GM23248 (cell line): ENCODE measurements at regions not wholly inside any gene's neighbourhood (a gene's known extent, or its start where the extent isn't known, plus 50 kb on each side); places are given as distances from the start of the nearest gene placed in this dataset.
"Not testable (repeated sequence)": the region's sequence is repeated elsewhere in the genome, so short reads cannot be mapped to it uniquely, and the experiment has no call there.

Experiments used
- DNase-seq: peaks from one replicate; pipeline ENCODE4 v3.0.0-alpha.2; 2015
- H2AFZ ChIP-seq: fragments of 200-600 bp; sonication (generic); 2 replicates; pipeline ENCODE4 v1.6.1; 2016; ENCODE audit warnings: antibody characterized with exemption
- H3F3A ChIP-seq: fragments of 200-600 bp; sonication (generic); 2 replicates; pipeline ENCODE4 v1.6.1; 2016; ENCODE audit warnings: mild to moderate bottlenecking, antibody characterized with exemption, mixed run types; ENCODE audit not compliant: insufficient read depth
- H3K27ac ChIP-seq: fragments of 200-600 bp; sonication (generic); 2 replicates; pipeline ENCODE4 v1.5.1; 2016; ENCODE audit warnings: mild to moderate bottlenecking
- H3K27me3 ChIP-seq: fragments of 200-600 bp; sonication (generic); replicated peaks from 2 replicates; pipeline ENCODE4 v1.6.1; 2016; ENCODE audit warnings: mild to moderate bottlenecking; ENCODE audit not compliant: insufficient read depth
- H3K36me3 ChIP-seq: fragments of 200-600 bp; sonication (generic); 2 replicates; pipeline ENCODE4 v1.6.1; 2016; ENCODE audit warnings: low read depth, mild to moderate bottlenecking
- H3K4me1 ChIP-seq: fragments of 200-600 bp; sonication (generic); 2 replicates; pipeline ENCODE4 v1.6.1; 2016; ENCODE audit warnings: mild to moderate bottlenecking; ENCODE audit not compliant: insufficient read depth
- H3K4me2 ChIP-seq: fragments of 200-600 bp; sonication (generic); one replicate; pipeline ENCODE4 v1.6.1; 2016; ENCODE audit warnings: mild to moderate bottlenecking; ENCODE audit not compliant: unreplicated experiment
- H3K4me3 ChIP-seq: fragments of 200-600 bp; sonication (generic); 2 replicates; pipeline ENCODE4 v1.5.1; 2016; ENCODE audit warnings: mild to moderate bottlenecking
- H3K79me2 ChIP-seq: fragments of 200-600 bp; sonication (generic); 2 replicates; pipeline ENCODE4 v1.6.1; 2016; ENCODE audit warnings: mild to moderate bottlenecking; ENCODE audit not compliant: insufficient read depth
- H3K9ac ChIP-seq: fragments of 200-600 bp; sonication (generic); 2 replicates; pipeline ENCODE4 v1.6.1; 2016; ENCODE audit warnings: mild to moderate bottlenecking
- H3K9me2 ChIP-seq: fragments of 200-600 bp; sonication (generic); 2 replicates; pipeline ENCODE4 v1.6.1; 2016; ENCODE audit warnings: mixed run types, mild to moderate bottlenecking, moderate library complexity; ENCODE audit not compliant: insufficient read depth
- H3K9me3 ChIP-seq: fragments of 200-600 bp; sonication (generic); one replicate; pipeline ENCODE4 v1.6.1; 2017; ENCODE audit warnings: low read depth
- H4K20me1 ChIP-seq: fragments of 200-600 bp; sonication (generic); 2 replicates; pipeline ENCODE4 v1.6.0; 2016; ENCODE audit not compliant: insufficient read depth
- EZH2 ChIP-seq: fragments of 200-600 bp; sonication (generic); IDR thresholded peaks from 2 replicates; pipeline ENCODE4 v1.6.1; 2018; ENCODE audit warnings: antibody characterized with exemption, mild to moderate bottlenecking; ENCODE audit not compliant: insufficient read depth, poor library complexity, severe bottlenecking
- EZH2phosphoT487 ChIP-seq: fragments of 200-600 bp; sonication (generic); IDR thresholded peaks from 2 replicates; pipeline ENCODE4 v1.6.1; 2018; ENCODE audit warnings: antibody characterized with exemption, moderate library complexity, mild to moderate bottlenecking, low read depth; ENCODE audit not compliant: insufficient read depth
- WGBS, 2 experiments: methylation state at CpG; one replicate each; pipeline ENCODE4 v1.1.6; 2015 to 2017; ENCODE audit warnings: low lambda C conversion rate in 2 of 2, low coverage in 1 of 2; ENCODE audit errors: missing lambda C conversion rate in 2 of 2; 5-methylcytosine and 5-hydroxymethylcytosine counted together
- in situ Hi-C: fragments of 300-500 bp; cut with MboI; formaldehyde crosslinking; loops from 2 replicates; pipeline ENCODE4 v1.15.0; 2020

GRCh38 chr19:29887442-29887855, 54.6 kb upstream of the URI1 start:
- Histone ChIP-seq H3K9ac (no peak overlapping the region), H3K79me2 (no peaks in the 10 kb centered on the region), H4K20me1 (no peaks in the 10 kb centered on the region), H3K9me3 (no peaks in the 10 kb centered on the region), H3K27ac (no peak overlapping the region), H3K4me3 (no peak overlapping the region), H3K4me2 (no peak overlapping the region), H3F3A (no peaks in the 10 kb centered on the region), H3K36me3 (no peaks in the 10 kb centered on the region), H3K27me3 (0 out of 2 replicates have a peak, but pooled peaks cover 6% of the 10 kb centered on the region), H3K4me1 (peaks cover 3% of the 10 kb centered on the region; the same call in 1 of the 2 replicates), H3K9me2 (no peaks in the 10 kb centered on the region), H2AFZ (no peak overlapping the region)
- peak; percentile 46 for DNase-seq
- TF ChIP-seq EZH2: no peak
- no peak for TF ChIP-seq EZH2phosphoT487
- in situ Hi-C loops: loop anchor here (25.0 kb wide), 1 partner anchor 750 kb away; no protein-coding TSS in a partner anchor
- 0 to 7% methylated on average over 2 of the region's 2 CpGs for WGBS, 2 experiments

- DNase-seq, H3K9me2 ChIP-seq, H3K9me3 ChIP-seq, H3F3A ChIP-seq, H3K9ac ChIP-seq, H3K79me2 ChIP-seq, H4K20me1 ChIP-seq, H3K36me3 ChIP-seq, H3K4me1 ChIP-seq, H3K4me2 ChIP-seq, H3K27ac ChIP-seq, H3K27me3 ChIP-seq, H3K4me3 ChIP-seq, H2AFZ ChIP-seq: not testable (repeated sequence)
- in situ Hi-C loops: loop anchor here (25.0 kb wide), 1 partner anchor 749 kb away; no protein-coding TSS in a partner anchor
- 69 to 71% methylated on average over 3 of the region's 3 CpGs for WGBS, 2 experiments
Measured at GRCh38 chr19:29888047-29888446, 54.0 kb upstream of the URI1 start.

GRCh38 chr19:29889702-29890101, 52.3 kb upstream of the URI1 start:
- H2AFZ ChIP-seq: no peak overlapping the region

GRCh38 chr19:29890392-29890791, 51.6 kb upstream of the URI1 start:
- Histone ChIP-seq H3K36me3 (no peaks in the 10 kb centered on the region), H3K4me3 (no peak overlapping the region), H3K27me3 (0 out of 2 replicates have a peak, but pooled peaks cover 6% of the 10 kb centered on the region), H3K79me2 (no peaks in the 10 kb centered on the region), H3K9me3 (no peaks in the 10 kb centered on the region), H3K9me2 (no peaks in the 10 kb centered on the region), H3K4me1 (no peaks in the 10 kb centered on the region), H3K9ac (no peak overlapping the region), H2AFZ (no peak overlapping the region), H3K27ac (no peak overlapping the region), H4K20me1 (no peaks in the 10 kb centered on the region), H3K4me2 (no peak overlapping the region), H3F3A (no peaks in the 10 kb centered on the region)
- no peak for TF ChIP-seq EZH2phosphoT487
- TF ChIP-seq EZH2: no peak
- in situ Hi-C loops: loop anchor here (25.0 kb wide), 1 partner anchor 747 kb away; no protein-coding TSS in a partner anchor
- no peak for DNase-seq
- WGBS, 2 experiments: 51 to 67% methylated on average over 1 of the region's 1 CpG

More at GRCh38 chr19:29889702-29890101, 52.3 kb upstream of the URI1 start:
- no peak overlapping the region for H3K4me3 ChIP-seq
- no peak overlapping the region for H3K9ac ChIP-seq
- 0 out of 2 replicates have a peak, but pooled peaks cover 6% of the 10 kb centered on the region for H3K27me3 ChIP-seq
- H3K9me2 ChIP-seq: no peaks in the 10 kb centered on the region
- no peaks in the 10 kb centered on the region for H3K79me2 ChIP-seq
- H3F3A ChIP-seq: no peaks in the 10 kb centered on the region
- H3K9me3 ChIP-seq: no peaks in the 10 kb centered on the region
- no peak overlapping the region for H3K27ac ChIP-seq
- no peaks in the 10 kb centered on the region for H3K36me3 ChIP-seq
- no peaks in the 10 kb centered on the region for H3K4me1 ChIP-seq
- in situ Hi-C loops: loop anchor here (25.0 kb wide), 1 partner anchor 748 kb away; no protein-coding TSS in a partner anchor
- no peaks in the 10 kb centered on the region for H4K20me1 ChIP-seq
- TF ChIP-seq EZH2 (no peak), EZH2phosphoT487 (no peak)
- no peak overlapping the region for H3K4me2 ChIP-seq
- DNase-seq: no peak
